Right cardiac atrium (tissue), 5 donors: ENCODE measurements at regions not wholly inside any gene's neighbourhood (a gene's known extent, or its start where the extent isn't known, plus 50 kb on each side); places are given as distances from the start of the nearest gene placed in this dataset.
"Not testable (repeated sequence)": the region's sequence is repeated elsewhere in the genome, so short reads cannot be mapped to it uniquely, and the experiment has no call there.

Experiments used
- ATAC-seq, 2 donors: fragments of 200-7000 bp; cut with Tn5 transposase; one replicate each; pipeline versions ENCODE4 v1.8.0 to v1.9.1; 2020; ENCODE audit warnings: moderate library complexity in 2 of 2, mild to moderate bottlenecking in 1 of 2
- DNase-seq, 3 donors: peaks; one replicate each; pipeline ENCODE4 v3.0.0-alpha.2; 2020
- H3K27ac ChIP-seq: one replicate; pipeline ENCODE4 v1.5.1; 2013; ENCODE audit warnings: mild to moderate bottlenecking, low read length, control low read depth, moderate library complexity
- H3K27me3 ChIP-seq: one replicate; pipeline ENCODE4 v1.6.1; 2013; ENCODE audit not compliant: control insufficient read depth, insufficient read depth
- H3K4me1 ChIP-seq: one replicate; pipeline ENCODE4 v1.6.1; 2013; ENCODE audit warnings: low read length; ENCODE audit not compliant: control insufficient read depth, insufficient read depth
- H3K4me3 ChIP-seq: one replicate; pipeline ENCODE4 v1.5.1; 2013; ENCODE audit warnings: low read length, control low read depth
- H3K9me3 ChIP-seq: one replicate; pipeline ENCODE4 v1.6.1; 2013; ENCODE audit warnings: low read length; ENCODE audit not compliant: control insufficient read depth
- WGBS: extraction: QIAGEN DNeasy Blood & Tissue Kit; methylation state at CpG from one replicate; pipeline ENCODE4 v1.1.7; 2013; 5-methylcytosine and 5-hydroxymethylcytosine counted together
- intact Hi-C, 4 donors: fragments of 100-400 bp; cut with DNase I; formaldehyde crosslinking; loops; one replicate each; pipeline versions ENCODE4 v1.11.0 to v1.14.0; 2022 to 2023
- donor health status: healthy with polysubstance abuse.
- donor health status: DM: no; HTN: yes; CAD: no.
- donor health status: DM: no; HTN: no; CAD: no.
- donor health status: DM: no; HTN: yes; CAD: no; lungs with severe emphysema.
- donor health status: DM: yes; HTN: yes; CAD: no.

- DNase-seq (no peak), ATAC-seq (no peak)
- Histone ChIP-seq H3K4me1 (no peaks in the 10 kb centered on the region), H3K9me3 (no peaks in the 10 kb centered on the region), H3K4me3 (no peak overlapping the region), H3K27me3 (no peaks in the 10 kb centered on the region), H3K27ac (no peak overlapping the region)
- intact Hi-C loops: no loop called here
- 96% methylated on average over 15 of the region's 15 CpGs for WGBS
Observed at GRCh38 chr20:48453477-48454093, 374.2 kb downstream of the PREX1 start.

- intact Hi-C loops: no loop called here
- DNase-seq (no peak), ATAC-seq (no peak)
- Histone ChIP-seq H3K27me3 (no peaks in the 10 kb centered on the region), H3K4me3 (no peak overlapping the region), H3K9me3 (no peaks in the 10 kb centered on the region), H3K27ac (no peak overlapping the region), H3K4me1 (no peaks in the 10 kb centered on the region)
- 91% methylated on average over 6 of the region's 6 CpGs for WGBS
Observed at GRCh38 chr20:48451401-48451800, 376.4 kb downstream of the PREX1 start.

- WGBS: 53% methylated on average over 10 of the region's 10 CpGs
- ATAC-seq: peak in 1 of 2 donors; percentile 48
- Histone ChIP-seq H3K27ac (no peak overlapping the region), H3K4me3 (no peak overlapping the region), H3K27me3 (no peaks in the 10 kb centered on the region), H3K4me1 (no peaks in the 10 kb centered on the region), H3K9me3 (peaks cover 2% of the 10 kb centered on the region)
- DNase-seq: no peak
- intact Hi-C loops: no loop called here
Observed at GRCh38 chr20:48448666-48449600, 378.9 kb downstream of the PREX1 start.

- H3K4me1 ChIP-seq: no peaks in the 10 kb centered on the region
- no peak for ATAC-seq
- peaks cover 2% of the 10 kb centered on the region for H3K9me3 ChIP-seq
- H3K27me3 ChIP-seq: no peaks in the 10 kb centered on the region
- no peak overlapping the region for H3K27ac ChIP-seq
- intact Hi-C loops: no loop called here
- no peak overlapping the region for H3K4me3 ChIP-seq
- no peak for DNase-seq
- 79% methylated on average over 4 of the region's 4 CpGs for WGBS
Observed at GRCh38 chr20:48447456-48447855, 380.3 kb downstream of the PREX1 start.

- H3K9me3 ChIP-seq: peaks cover 2% of the 10 kb centered on the region
- H3K4me3 ChIP-seq: no peak overlapping the region
- no peak overlapping the region for H3K27ac ChIP-seq
- no peaks in the 10 kb centered on the region for H3K4me1 ChIP-seq
- WGBS: 84% methylated on average over 6 of the region's 6 CpGs
- intact Hi-C loops: no loop called here
- DNase-seq (no peak), ATAC-seq (no peak)
- no peaks in the 10 kb centered on the region for H3K27me3 ChIP-seq
Observed at GRCh38 chr20:48445827-48446226, 382.0 kb downstream of the PREX1 start.

GRCh38 chr20:48444249-48444648 is 383.6 kb downstream of the PREX1 start:
- Histone ChIP-seq H3K4me3 (no peak overlapping the region), H3K27ac (no peak overlapping the region), H3K9me3 (peaks cover 2% of the 10 kb centered on the region), H3K4me1 (no peaks in the 10 kb centered on the region), H3K27me3 (no peaks in the 10 kb centered on the region)
- no peak for DNase-seq
- intact Hi-C loops: no loop called here
- ATAC-seq: no peak

- Histone ChIP-seq H3K27me3 (no peaks in the 10 kb centered on the region), H3K27ac (no peak overlapping the region), H3K4me3 (no peak overlapping the region), H3K4me1 (no peaks in the 10 kb centered on the region), H3K9me3 (peaks cover 2% of the 10 kb centered on the region)
- no peak for ATAC-seq
- intact Hi-C loops: no loop called here
- 93% methylated on average over 8 of the region's 8 CpGs for WGBS
- no peak for DNase-seq
Observed at GRCh38 chr20:48440916-48441315, 386.9 kb downstream of the PREX1 start.

- H3K27me3 ChIP-seq, H3K9me3 ChIP-seq, H3K4me1 ChIP-seq, DNase-seq, H3K27ac ChIP-seq, H3K4me3 ChIP-seq, intact Hi-C loops, ATAC-seq: not testable (repeated sequence)
- 91% methylated on average over 3 of the region's 3 CpGs for WGBS
Observed at GRCh38 chr20:48440261-48440660, 387.5 kb downstream of the PREX1 start.

GRCh38 chr20:48437146-48437545 is 390.7 kb downstream of the PREX1 start:
- Histone ChIP-seq H3K27me3 (no peaks in the 10 kb centered on the region), H3K27ac (no peak overlapping the region), H3K4me1 (no peaks in the 10 kb centered on the region), H3K4me3 (no peak overlapping the region), H3K9me3 (no peaks in the 10 kb centered on the region)
- DNase-seq (no peak), ATAC-seq (no peak)
- 78% methylated on average over 5 of the region's 5 CpGs for WGBS
- intact Hi-C loops: no loop called here

- H3K4me1 ChIP-seq, H3K4me3 ChIP-seq, intact Hi-C loops, H3K27me3 ChIP-seq, H3K9me3 ChIP-seq, ATAC-seq, DNase-seq, H3K27ac ChIP-seq: not testable (repeated sequence)
- 48% methylated on average over 8 of the region's 8 CpGs for WGBS
Observed at GRCh38 chr20:48436609-48437008, 391.2 kb downstream of the PREX1 start.

- no peaks in the 10 kb centered on the region for H3K9me3 ChIP-seq
- no peaks in the 10 kb centered on the region for H3K27me3 ChIP-seq
- H3K27ac ChIP-seq: no peak overlapping the region
- ATAC-seq (no peak), DNase-seq (no peak)
- intact Hi-C loops: no loop called here
- H3K4me1 ChIP-seq: no peaks in the 10 kb centered on the region
- WGBS: 93% methylated on average over 4 of the region's 4 CpGs
- H3K4me3 ChIP-seq: no peak overlapping the region
Observed at GRCh38 chr20:48433178-48433577, 394.6 kb downstream of the PREX1 start.
